Fibroblast of villous mesenchyme (primary cell): ENCODE measurements at regions not wholly inside any gene's neighbourhood (a gene's known extent, or its start where the extent isn't known, plus 50 kb on each side); places are given as distances from the start of the nearest gene placed in this dataset.

ENCODE experiments used
- DNase-seq: peaks from one replicate; pipeline ENCODE4 v3.0.0-alpha.2; 2010; ENCODE audit warnings: low read depth
- H3K4me3 ChIP-seq: 2 replicates; pipeline ENCODE4 v1.5.1; 2011; ENCODE audit warnings: low read depth, mild to moderate bottlenecking, low read length
- CTCF ChIP-seq: IDR thresholded peaks from 2 replicates; pipeline ENCODE4 v1.5.1; 2012; ENCODE audit warnings: low read depth, mild to moderate bottlenecking, low read length; ENCODE audit not compliant: insufficient read depth

- no peak for DNase-seq
- no peak for TF ChIP-seq CTCF
- no peak overlapping the region for H3K4me3 ChIP-seq
These were observed 298.4 kb upstream of the IRX4 start for GRCh38 chr5:2181149-2181548.

- no peak overlapping the region for H3K4me3 ChIP-seq
- DNase-seq = no peak
- no peak for TF ChIP-seq CTCF
These were observed 297.7 kb upstream of the IRX4 start for GRCh38 chr5:2180456-2180855.

DNA sequence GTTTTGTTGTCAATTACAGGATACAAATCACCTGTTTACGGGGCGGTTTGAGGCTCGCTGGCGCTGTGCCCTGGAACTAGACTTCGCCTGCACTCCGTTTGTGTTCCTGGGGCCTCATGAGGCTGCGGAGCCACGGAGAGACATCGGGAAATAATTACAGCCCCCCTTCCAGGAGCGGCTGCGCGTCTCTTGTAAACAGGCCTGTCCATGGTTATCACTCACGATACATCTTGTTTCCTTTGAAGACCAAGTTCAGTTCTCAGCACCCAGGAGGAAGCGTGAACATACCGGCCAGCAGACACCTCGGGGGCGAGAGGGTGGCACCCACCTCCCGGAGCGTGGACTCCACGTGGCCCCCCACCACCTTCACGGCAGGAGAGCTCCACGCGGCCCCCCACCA is 297.1 kb upstream of the IRX4 start:
- DNase-seq = no peak
- no peak overlapping the region for H3K4me3 ChIP-seq
- TF ChIP-seq CTCF = no peak

GRCh38 chr5:2178528-2178927 is 295.8 kb upstream of the IRX4 start:
- no peak for DNase-seq
- no peak for TF ChIP-seq CTCF
- no peak overlapping the region for H3K4me3 ChIP-seq

- TF ChIP-seq CTCF = no peak
- no peak for DNase-seq
- H3K4me3 ChIP-seq = no peak overlapping the region
These were observed 295.3 kb upstream of the IRX4 start for GRCh38 chr5:2178071-2178477.

- no peak for TF ChIP-seq CTCF
- DNase-seq = no peak
- no peak overlapping the region for H3K4me3 ChIP-seq
These were observed 294.5 kb upstream of the IRX4 start for GRCh38 chr5:2177244-2177643.

GRCh38 chr5:2176581-2176980 is 293.9 kb upstream of the IRX4 start:
- DNase-seq = no peak
- H3K4me3 ChIP-seq = no peak overlapping the region
- TF ChIP-seq CTCF = no peak
